ENCODE measurements at regions not wholly inside any gene's neighbourhood (a gene's known extent, or its start where the extent isn't known, plus 50 kb on each side); places are given as distances from the start of the nearest gene placed in this dataset.

DNA sequence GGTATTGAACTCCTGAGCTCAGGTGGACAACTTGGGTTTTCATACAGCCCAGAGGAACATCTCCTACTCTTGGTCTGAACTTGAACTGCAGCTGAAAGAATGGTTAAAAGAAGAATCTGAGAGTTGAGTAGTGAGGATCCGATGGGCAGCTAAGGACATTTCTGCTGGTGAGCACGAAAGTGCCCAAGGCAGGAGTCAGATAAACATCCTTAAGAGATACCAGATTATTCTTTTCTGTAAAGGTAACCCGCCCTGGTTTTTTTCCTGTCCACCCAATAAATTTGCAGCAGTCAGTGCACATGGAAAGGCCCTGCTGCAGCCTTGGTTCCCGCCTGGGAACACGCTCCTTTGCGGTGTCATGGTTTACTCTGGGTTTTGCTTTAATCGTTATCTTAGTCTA lies 78.4 kb upstream of the ARHGEF7 start:
- POLR2A ChIA-PET = no interaction called here
- FAIRE-seq (peak; percentile 12), DNase-seq (ENCODE audit: low read depth, low spot score) (no peak)
- dilution Hi-C loops (cut with MboI; ENCODE audit: extremely low pct_ligation_motif_present, low sequenced_read_pairs) = no loop called here
- H3K9ac ChIP-seq (replicated peaks; ENCODE audit: extremely low read depth, insufficient read depth, low read length) = no peak overlapping the region
- no peak overlapping the region for H2AFZ ChIP-seq (ENCODE audit: low read depth, low read length)
- H3K9me3 ChIP-seq (replicated peaks; ENCODE audit: control insufficient read depth, insufficient read depth, low read length) = no peaks in the 10 kb centered on the region
- no TSS peak for BruUV-seq (replicated peaks)
- H3K4me3 ChIP-seq (replicated peaks in 1 of 3; ENCODE audit: insufficient read depth in 1 of 3, low read depth in 1 of 3, low read length in 3 of 3) = no peak overlapping the region
- no peaks in the 10 kb centered on the region for H3K36me3 ChIP-seq (ENCODE audit: control insufficient read depth in 2 of 2, extremely low read depth in 1 of 2, insufficient read depth in 2 of 2, low read length in 2 of 2)
- no peaks in the 10 kb centered on the region for H3K9me1 ChIP-seq (replicated peaks; ENCODE audit: control insufficient read depth, extremely low read depth, insufficient read depth, low read length)
- CTCF ChIA-PET = no interaction called here
- TF ChIP-seq EZH2 (IDR thresholded peaks at IDR 0.05; ENCODE audit: borderline replicate concordance, low read depth, low read length, severe bottlenecking) (no peak), GATA2 (IDR thresholded peaks at IDR 0.05; ENCODE audit: insufficient read depth, insufficient read length, low read depth, low read length) (no peak), POLR2AphosphoS5 (IDR thresholded peaks at IDR 0.05; ENCODE audit: insufficient read depth, low read depth, low read length) (no peak), FOS (IDR thresholded peaks at IDR 0.05; ENCODE audit: borderline replicate concordance, insufficient read depth, low read length) (no peak), POLR2A (IDR thresholded peaks at IDR 0.05; ENCODE audit: low read depth, low read length) (no peak), JUN (IDR thresholded peaks at IDR 0.05; ENCODE audit: borderline replicate concordance, insufficient read depth, insufficient read length, low read depth) (no peak), MYC (IDR thresholded peaks at IDR 0.05; ENCODE audit: low read depth, low read length) (no peak)
- TF ChIP-seq, protein P1, sequence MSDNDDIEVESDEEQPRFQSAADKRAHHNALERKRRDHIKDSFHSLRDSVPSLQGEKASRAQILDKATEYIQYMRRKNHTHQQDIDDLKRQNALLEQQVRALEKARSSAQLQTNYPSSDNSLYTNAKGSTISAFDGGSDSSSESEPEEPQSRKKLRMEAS (IDR thresholded peaks at IDR 0.05; ENCODE audit: insufficient read depth, insufficient read length) = no peak
- TF ChIP-seq, protein P2, sequence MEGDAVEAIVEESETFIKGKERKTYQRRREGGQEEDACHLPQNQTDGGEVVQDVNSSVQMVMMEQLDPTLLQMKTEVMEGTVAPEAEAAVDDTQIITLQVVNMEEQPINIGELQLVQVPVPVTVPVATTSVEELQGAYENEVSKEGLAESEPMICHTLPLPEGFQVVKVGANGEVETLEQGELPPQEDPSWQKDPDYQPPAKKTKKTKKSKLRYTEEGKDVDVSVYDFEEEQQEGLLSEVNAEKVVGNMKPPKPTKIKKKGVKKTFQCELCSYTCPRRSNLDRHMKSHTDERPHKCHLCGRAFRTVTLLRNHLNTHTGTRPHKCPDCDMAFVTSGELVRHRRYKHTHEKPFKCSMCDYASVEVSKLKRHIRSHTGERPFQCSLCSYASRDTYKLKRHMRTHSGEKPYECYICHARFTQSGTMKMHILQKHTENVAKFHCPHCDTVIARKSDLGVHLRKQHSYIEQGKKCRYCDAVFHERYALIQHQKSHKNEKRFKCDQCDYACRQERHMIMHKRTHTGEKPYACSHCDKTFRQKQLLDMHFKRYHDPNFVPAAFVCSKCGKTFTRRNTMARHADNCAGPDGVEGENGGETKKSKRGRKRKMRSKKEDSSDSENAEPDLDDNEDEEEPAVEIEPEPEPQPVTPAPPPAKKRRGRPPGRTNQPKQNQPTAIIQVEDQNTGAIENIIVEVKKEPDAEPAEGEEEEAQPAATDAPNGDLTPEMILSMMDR (IDR thresholded peaks at IDR 0.05; ENCODE audit: extremely low read depth in 1 of 2, insufficient read depth in 1 of 2, low read depth in 1 of 2, low read length in 2 of 2) = no peak
- no peaks in the 10 kb centered on the region for H4K20me1 ChIP-seq (replicated peaks; ENCODE audit: control insufficient read depth, extremely low read depth, insufficient read depth, low read length)
- no peaks in the 10 kb centered on the region for H3K79me2 ChIP-seq (ENCODE audit: control insufficient read depth, insufficient read depth, low read length)
- intact Hi-C loops (cut with micrococcal nuclease) = no loop called here
- no peak overlapping the region for H3K27ac ChIP-seq (ENCODE audit: insufficient read depth, low read depth, low read length)
- no peaks in the 10 kb centered on the region for H3K4me1 ChIP-seq (ENCODE audit: control insufficient read depth, extremely low read depth, insufficient read depth, low read length)
- no peak overlapping the region for H3K4me2 ChIP-seq (ENCODE audit: insufficient read depth, low read length)
- peaks cover 3 to 5% of the 10 kb centered on the region in 2 experiments for H3K27me3 ChIP-seq (ENCODE audit: control insufficient read depth in 2 of 2, insufficient read depth in 2 of 2, low read length in 2 of 2)

Data from endothelial cell of umbilical vein (primary cell).